GM12878 (cell line): ENCODE measurements at regions not wholly inside any gene's neighbourhood (a gene's known extent, or its start where the extent isn't known, plus 50 kb on each side); places are given as distances from the start of the nearest gene placed in this dataset.

ENCODE experiments used
- EP300 ChIP-seq, 2 experiments: fragments of 150-350 bp in 1 of 2; IDR thresholded peaks; 2 replicates each; pipeline ENCODE4 v1.6.1; 2011 to 2012; ENCODE audit warnings: low read depth in 2 of 2, low read length in 2 of 2, borderline replicate concordance in 1 of 2, improper control_type of control experiment in 1 of 2, inconsistent platforms in 1 of 2; ENCODE audit not compliant: control insufficient read depth in 1 of 2
- EZH2 ChIP-seq: IDR thresholded peaks from 2 replicates; pipeline ENCODE4 v1.6.1; 2012; ENCODE audit warnings: low read depth, mild to moderate bottlenecking, control low read depth, inconsistent platforms, low read length, borderline replicate concordance; ENCODE audit not compliant: control insufficient read depth
- MYC ChIP-seq: IDR thresholded peaks from 2 replicates; pipeline ENCODE4 v1.6.1; 2011; ENCODE audit warnings: mild to moderate bottlenecking, low read length, moderate library complexity, inconsistent platforms; ENCODE audit not compliant: insufficient read depth, insufficient replicate concordance, insufficient read length, severe bottlenecking
- RELA ChIP-seq: fragments of 450-650 bp; IDR thresholded peaks from 2 replicates; pipeline ENCODE4 v1.8.0; 2014; ENCODE audit warnings: borderline replicate concordance; ENCODE audit not compliant: partially characterized antibody
- TF ChIP-seq, protein P1 (sequence below): IDR thresholded peaks from 2 replicates; pipeline ENCODE4 v1.6.1; 2012; ENCODE audit warnings: low read depth, low read length, improper control_type of control experiment
- TF ChIP-seq, protein P2 (sequence below): fragments of 450-650 bp; IDR thresholded peaks from 2 replicates; pipeline ENCODE4 v1.6.1; 2018; ENCODE audit warnings: borderline replicate concordance, mild to moderate bottlenecking; ENCODE audit not compliant: partially characterized antibody
- TF ChIP-seq, protein P3 (sequence below), 3 experiments: IDR thresholded peaks in 2 of 3; conservative IDR thresholded peaks in 1 of 3; 2 replicates each; pipeline ENCODE4 v1.5.1; 2011; ENCODE audit warnings: low read depth in 3 of 3, low read length in 3 of 3, mild to moderate bottlenecking in 3 of 3, control low read depth in 2 of 3, moderate library complexity in 2 of 3, inconsistent platforms in 1 of 3, mixed read lengths in 1 of 3; ENCODE audit not compliant: control insufficient read depth in 2 of 3, insufficient read depth in 1 of 3; ENCODE audit errors: extremely low read depth in 1 of 3

DNA sequence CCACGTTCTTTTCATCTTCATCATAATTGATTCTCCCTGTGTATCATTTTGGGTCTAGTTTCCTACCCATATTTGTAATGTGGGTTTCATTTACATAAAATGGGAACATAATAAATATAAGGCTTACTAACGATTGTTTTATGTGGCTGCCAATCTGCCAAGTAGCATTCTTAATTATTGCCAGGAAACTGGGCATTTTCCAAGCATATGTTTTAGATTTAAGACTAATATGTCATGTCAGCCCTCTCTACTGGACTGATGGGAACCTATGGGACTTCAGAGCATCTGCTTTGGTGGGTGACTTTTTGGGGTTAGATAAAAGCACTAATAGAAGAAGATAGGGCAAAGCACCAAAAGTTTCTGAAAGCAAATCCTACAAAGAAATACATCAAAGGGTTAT is 157.5 kb downstream of the TBX18 start:
- TF ChIP-seq, protein P1, sequence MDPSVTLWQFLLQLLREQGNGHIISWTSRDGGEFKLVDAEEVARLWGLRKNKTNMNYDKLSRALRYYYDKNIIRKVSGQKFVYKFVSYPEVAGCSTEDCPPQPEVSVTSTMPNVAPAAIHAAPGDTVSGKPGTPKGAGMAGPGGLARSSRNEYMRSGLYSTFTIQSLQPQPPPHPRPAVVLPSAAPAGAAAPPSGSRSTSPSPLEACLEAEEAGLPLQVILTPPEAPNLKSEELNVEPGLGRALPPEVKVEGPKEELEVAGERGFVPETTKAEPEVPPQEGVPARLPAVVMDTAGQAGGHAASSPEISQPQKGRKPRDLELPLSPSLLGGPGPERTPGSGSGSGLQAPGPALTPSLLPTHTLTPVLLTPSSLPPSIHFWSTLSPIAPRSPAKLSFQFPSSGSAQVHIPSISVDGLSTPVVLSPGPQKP, result no peak
- no peak for TF ChIP-seq EZH2
- no peak for TF ChIP-seq EP300 (IDR thresholded peaks at IDR 0.05; ENCODE audit: borderline replicate concordance in 1 of 2, control insufficient read depth in 1 of 2, low read depth in 2 of 2, low read length in 2 of 2)
- TF ChIP-seq, protein P2, sequence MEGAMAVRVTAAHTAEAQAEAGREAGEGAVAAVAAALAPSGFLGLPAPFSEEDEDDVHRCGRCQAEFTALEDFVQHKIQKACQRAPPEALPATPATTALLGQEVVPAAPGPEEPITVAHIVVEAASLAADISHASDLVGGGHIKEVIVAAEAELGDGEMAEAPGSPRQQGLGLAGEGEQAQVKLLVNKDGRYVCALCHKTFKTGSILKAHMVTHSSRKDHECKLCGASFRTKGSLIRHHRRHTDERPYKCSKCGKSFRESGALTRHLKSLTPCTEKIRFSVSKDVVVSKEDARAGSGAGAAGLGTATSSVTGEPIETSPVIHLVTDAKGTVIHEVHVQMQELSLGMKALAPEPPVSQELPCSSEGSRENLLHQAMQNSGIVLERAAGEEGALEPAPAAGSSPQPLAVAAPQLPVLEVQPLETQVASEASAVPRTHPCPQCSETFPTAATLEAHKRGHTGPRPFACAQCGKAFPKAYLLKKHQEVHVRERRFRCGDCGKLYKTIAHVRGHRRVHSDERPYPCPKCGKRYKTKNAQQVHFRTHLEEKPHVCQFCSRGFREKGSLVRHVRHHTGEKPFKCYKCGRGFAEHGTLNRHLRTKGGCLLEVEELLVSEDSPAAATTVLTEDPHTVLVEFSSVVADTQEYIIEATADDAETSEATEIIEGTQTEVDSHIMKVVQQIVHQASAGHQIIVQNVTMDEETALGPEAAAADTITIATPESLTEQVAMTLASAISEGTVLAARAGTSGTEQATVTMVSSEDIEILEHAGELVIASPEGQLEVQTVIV, result no peak
- TF ChIP-seq, protein P3, sequence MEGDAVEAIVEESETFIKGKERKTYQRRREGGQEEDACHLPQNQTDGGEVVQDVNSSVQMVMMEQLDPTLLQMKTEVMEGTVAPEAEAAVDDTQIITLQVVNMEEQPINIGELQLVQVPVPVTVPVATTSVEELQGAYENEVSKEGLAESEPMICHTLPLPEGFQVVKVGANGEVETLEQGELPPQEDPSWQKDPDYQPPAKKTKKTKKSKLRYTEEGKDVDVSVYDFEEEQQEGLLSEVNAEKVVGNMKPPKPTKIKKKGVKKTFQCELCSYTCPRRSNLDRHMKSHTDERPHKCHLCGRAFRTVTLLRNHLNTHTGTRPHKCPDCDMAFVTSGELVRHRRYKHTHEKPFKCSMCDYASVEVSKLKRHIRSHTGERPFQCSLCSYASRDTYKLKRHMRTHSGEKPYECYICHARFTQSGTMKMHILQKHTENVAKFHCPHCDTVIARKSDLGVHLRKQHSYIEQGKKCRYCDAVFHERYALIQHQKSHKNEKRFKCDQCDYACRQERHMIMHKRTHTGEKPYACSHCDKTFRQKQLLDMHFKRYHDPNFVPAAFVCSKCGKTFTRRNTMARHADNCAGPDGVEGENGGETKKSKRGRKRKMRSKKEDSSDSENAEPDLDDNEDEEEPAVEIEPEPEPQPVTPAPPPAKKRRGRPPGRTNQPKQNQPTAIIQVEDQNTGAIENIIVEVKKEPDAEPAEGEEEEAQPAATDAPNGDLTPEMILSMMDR (IDR thresholded peaks at IDR 0.05 in 2 of 3, conservative IDR thresholded peaks at IDR 0.05 in 1 of 3; ENCODE audit: control insufficient read depth in 2 of 3, extremely low read depth in 1 of 3, insufficient read depth in 1 of 3, low read depth in 3 of 3, low read length in 3 of 3), result no peak
- TF ChIP-seq MYC, result no peak
- TF ChIP-seq RELA, result no peak
